Muscle of leg (tissue), 3 donors: ENCODE measurements at regions not wholly inside any gene's neighbourhood (a gene's known extent, or its start where the extent isn't known, plus 50 kb on each side); places are given as distances from the start of the nearest gene placed in this dataset.

Experiments used
- DNase-seq: peaks from one replicate; pipeline ENCODE4 v3.0.0; 2013
- H3K27ac ChIP-seq: one replicate; pipeline ENCODE4 v1.5.1; 2013; ENCODE audit warnings: mild to moderate bottlenecking, low read length, control low read depth
- H3K27me3 ChIP-seq: one replicate; pipeline ENCODE4 v1.6.1; 2013; ENCODE audit warnings: low read length; ENCODE audit not compliant: control insufficient read depth, insufficient read depth
- H3K36me3 ChIP-seq: one replicate; pipeline ENCODE4 v1.6.1; 2013; ENCODE audit warnings: low read length; ENCODE audit not compliant: control insufficient read depth, insufficient read depth
- H3K4me1 ChIP-seq: one replicate; pipeline ENCODE4 v1.6.1; 2013; ENCODE audit warnings: low read length; ENCODE audit not compliant: control insufficient read depth, insufficient read depth
- H3K4me3 ChIP-seq: one replicate; pipeline ENCODE4 v1.5.1; 2013; ENCODE audit warnings: low read length, control low read depth
- H3K9me3 ChIP-seq: replicated peaks from 2 replicates; pipeline ENCODE4 v1.6.1; 2013; ENCODE audit warnings: low read depth, low read length; ENCODE audit not compliant: control insufficient read depth
- WGBS: methylation state at CpG from one replicate; pipeline ENCODE4 v1.1.5; 2013; ENCODE audit warnings: missing lambda C conversion rate; ENCODE audit not compliant: insufficient coverage; 5-methylcytosine and 5-hydroxymethylcytosine counted together

- Histone ChIP-seq H3K4me3 (no peak overlapping the region), H3K9me3 (peaks cover 2% of the 10 kb centered on the region), H3K27me3 (no peaks in the 10 kb centered on the region), H3K36me3 (no peaks in the 10 kb centered on the region), H3K27ac (no peak overlapping the region), H3K4me1 (peaks cover 15% of the 10 kb centered on the region)
- no peak for DNase-seq
- WGBS: no CpG with 5 or more reads among the region's 5 CpGs
These were observed 645.3 kb upstream of the RAB6C start for GRCh38 chr2:129334128-129334527.

- no peaks in the 10 kb centered on the region for H3K27me3 ChIP-seq
- H3K36me3 ChIP-seq: no peaks in the 10 kb centered on the region
- H3K27ac ChIP-seq: peak overlapping the region; percentile 59
- H3K4me3 ChIP-seq: no peak overlapping the region
- H3K4me1 ChIP-seq: peaks cover 15% of the 10 kb centered on the region
- DNase-seq: peak; percentile 16
- H3K9me3 ChIP-seq: peaks cover 1% of the 10 kb centered on the region
- WGBS: 74% methylated on average over 9 of the region's 13 CpGs
These were observed 644.6 kb upstream of the RAB6C start for GRCh38 chr2:129334696-129335410.

- Histone ChIP-seq H3K9me3 (peaks cover 2% of the 10 kb centered on the region), H3K27me3 (no peaks in the 10 kb centered on the region), H3K4me3 (no peak overlapping the region), H3K27ac (peak overlapping the region; percentile 62), H3K4me1 (peaks cover 15% of the 10 kb centered on the region), H3K36me3 (no peaks in the 10 kb centered on the region)
- peak; percentile 13 for DNase-seq
- 40% methylated on average over 1 of the region's 1 CpG for WGBS
These were observed 643.2 kb upstream of the RAB6C start for GRCh38 chr2:129336276-129336675.

GRCh38 chr2:129337076-129337475, 642.4 kb upstream of the RAB6C start:
- WGBS: no CpG with 5 or more reads among the region's 6 CpGs
- Histone ChIP-seq H3K9me3 (peaks cover 2% of the 10 kb centered on the region), H3K27me3 (no peaks in the 10 kb centered on the region), H3K4me1 (peaks cover 15% of the 10 kb centered on the region), H3K36me3 (no peaks in the 10 kb centered on the region), H3K27ac (no peak overlapping the region), H3K4me3 (no peak overlapping the region)
- no peak for DNase-seq

GRCh38 chr2:129345540-129345939, 633.9 kb upstream of the RAB6C start:
- no peak for DNase-seq
- H3K27ac ChIP-seq: no peak overlapping the region

GRCh38 chr2:129347486-129348217, 631.8 kb upstream of the RAB6C start:
- Histone ChIP-seq H3K27ac (no peak overlapping the region), H3K4me3 (no peak overlapping the region), H3K36me3 (no peaks in the 10 kb centered on the region), H3K27me3 (no peaks in the 10 kb centered on the region), H3K4me1 (no peaks in the 10 kb centered on the region), H3K9me3 (no peaks in the 10 kb centered on the region)
- DNase-seq: peak; percentile 53
- WGBS: 74% methylated on average over 8 of the region's 11 CpGs

More at GRCh38 chr2:129345540-129345939, 633.9 kb upstream of the RAB6C start:
- Histone ChIP-seq H3K9me3 (no peaks in the 10 kb centered on the region), H3K36me3 (no peaks in the 10 kb centered on the region), H3K4me1 (no peaks in the 10 kb centered on the region), H3K4me3 (no peak overlapping the region), H3K27me3 (no peaks in the 10 kb centered on the region)
- WGBS: no CpG with 5 or more reads among the region's 1 CpG

GRCh38 chr2:129354631-129355030, 624.8 kb upstream of the RAB6C start:
- Histone ChIP-seq H3K27ac (no peak overlapping the region), H3K27me3 (no peaks in the 10 kb centered on the region), H3K4me1 (no peaks in the 10 kb centered on the region), H3K4me3 (no peak overlapping the region), H3K9me3 (no peaks in the 10 kb centered on the region), H3K36me3 (no peaks in the 10 kb centered on the region)
- no peak for DNase-seq
- WGBS: no CpG with 5 or more reads among the region's 2 CpGs

GRCh38 chr2:129361688-129362087, 617.8 kb upstream of the RAB6C start:
- no peak for DNase-seq
- no peak overlapping the region for H3K4me3 ChIP-seq
- WGBS: 93% methylated on average over 3 of the region's 3 CpGs

GRCh38 chr2:129366263-129366662, 613.2 kb upstream of the RAB6C start:
- Histone ChIP-seq H3K36me3 (no peaks in the 10 kb centered on the region), H3K27ac (no peak overlapping the region), H3K4me3 (no peak overlapping the region), H3K9me3 (no peaks in the 10 kb centered on the region), H3K27me3 (peaks cover 3% of the 10 kb centered on the region), H3K4me1 (no peaks in the 10 kb centered on the region)
- 29% methylated on average over 3 of the region's 7 CpGs for WGBS
- DNase-seq: no peak

More at GRCh38 chr2:129361688-129362087, 617.8 kb upstream of the RAB6C start:
- no peak overlapping the region for H3K27ac ChIP-seq
- H3K27me3 ChIP-seq: no peaks in the 10 kb centered on the region
- no peaks in the 10 kb centered on the region for H3K9me3 ChIP-seq
- peaks cover 2% of the 10 kb centered on the region for H3K4me1 ChIP-seq
- H3K36me3 ChIP-seq: no peaks in the 10 kb centered on the region

GRCh38 chr2:129367107-129367506, 612.4 kb upstream of the RAB6C start:
- Histone ChIP-seq H3K9me3 (no peaks in the 10 kb centered on the region), H3K4me1 (no peaks in the 10 kb centered on the region), H3K27ac (no peak overlapping the region), H3K27me3 (peaks cover 3% of the 10 kb centered on the region), H3K36me3 (no peaks in the 10 kb centered on the region), H3K4me3 (no peak overlapping the region)
- no peak for DNase-seq
- 88% methylated on average over 1 of the region's 4 CpGs for WGBS
